GM12874 (cell line): ENCODE measurements at regions not wholly inside any gene's neighbourhood (a gene's known extent, or its start where the extent isn't known, plus 50 kb on each side); places are given as distances from the start of the nearest gene placed in this dataset.

ENCODE experiments used
- CTCF ChIP-seq: IDR thresholded peaks from 2 replicates; pipeline ENCODE4 v1.5.1; 2011; ENCODE audit warnings: low read depth, mild to moderate bottlenecking, control low read depth, low read length, moderate library complexity; ENCODE audit not compliant: insufficient read depth

GRCh38 chr7:155138204-155138603 is 68.1 kb downstream of the HTR5A start:
- TF ChIP-seq CTCF = no peak

- no peak for TF ChIP-seq CTCF
Measured at GRCh38 chr7:155141562-155141961, 71.4 kb downstream of the HTR5A start.

GRCh38 chr7:155143381-155143780 is 73.3 kb downstream of the HTR5A start:
- TF ChIP-seq CTCF = no peak

GRCh38 chr7:155144371-155144770 is 74.2 kb downstream of the HTR5A start:
- TF ChIP-seq CTCF = no peak

- TF ChIP-seq CTCF = no peak
Measured at GRCh38 chr7:155145477-155146255, 75.5 kb downstream of the HTR5A start.

GRCh38 chr7:155147172-155147571 is 77.0 kb downstream of the HTR5A start:
- TF ChIP-seq CTCF = no peak

GRCh38 chr7:155147624-155148023 is 77.5 kb downstream of the HTR5A start:
- TF ChIP-seq CTCF = no peak
